ENCODE measurements at regions not wholly inside any gene's neighbourhood (a gene's known extent, or its start where the extent isn't known, plus 50 kb on each side); places are given as distances from the start of the nearest gene placed in this dataset.
"Not testable (repeated sequence)": the region's sequence is repeated elsewhere in the genome, so short reads cannot be mapped to it uniquely, and the experiment has no call there.

DNA sequence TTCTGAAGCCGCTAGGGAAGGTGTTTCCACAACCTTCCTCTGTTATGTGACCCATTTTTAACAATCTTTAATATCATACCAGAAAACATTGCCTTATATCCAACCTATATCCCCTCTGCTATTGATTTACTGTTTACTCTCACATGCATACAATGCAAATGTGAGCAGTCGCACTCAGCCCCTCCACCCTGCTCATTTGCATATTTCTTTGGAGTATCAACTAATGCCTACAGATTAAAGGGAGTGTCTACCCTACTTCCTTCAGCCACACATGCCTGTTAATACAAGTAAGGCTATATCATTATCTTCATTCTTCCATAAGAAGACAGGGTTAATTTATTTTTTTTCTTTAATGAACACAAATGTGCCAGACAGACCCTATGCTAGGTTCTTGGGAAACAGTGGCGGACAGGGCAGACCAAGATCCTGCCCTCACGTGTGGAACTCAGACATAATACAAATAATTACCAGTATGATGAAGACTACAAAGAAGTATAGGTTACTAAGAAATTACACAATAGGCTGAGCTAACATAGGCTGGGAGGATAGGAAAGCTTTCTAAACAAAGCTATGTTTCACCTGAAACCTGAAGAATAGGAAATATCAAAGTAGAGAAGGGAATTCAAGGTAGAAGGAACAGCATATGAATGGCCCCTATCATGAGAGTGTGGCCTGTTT is 107.3 kb upstream of the MDM1 start:
- Histone ChIP-seq H3K9me3 (ENCODE audit: severe bottlenecking) (no peaks in the 10 kb centered on the region), H3K4me3 (ENCODE audit: severe bottlenecking) (no peak overlapping the region), H3K27ac (ENCODE audit: poor library complexity, severe bottlenecking) (peak overlapping the region; percentile 11), H3K4me1 (ENCODE audit: insufficient read depth, poor library complexity, severe bottlenecking) (no peaks in the 10 kb centered on the region), H3K36me3 (ENCODE audit: low read depth) (no peaks in the 10 kb centered on the region), H3K27me3 (ENCODE audit: insufficient read depth, poor library complexity, severe bottlenecking) (no peaks in the 10 kb centered on the region)
- TF ChIP-seq, protein P1, sequence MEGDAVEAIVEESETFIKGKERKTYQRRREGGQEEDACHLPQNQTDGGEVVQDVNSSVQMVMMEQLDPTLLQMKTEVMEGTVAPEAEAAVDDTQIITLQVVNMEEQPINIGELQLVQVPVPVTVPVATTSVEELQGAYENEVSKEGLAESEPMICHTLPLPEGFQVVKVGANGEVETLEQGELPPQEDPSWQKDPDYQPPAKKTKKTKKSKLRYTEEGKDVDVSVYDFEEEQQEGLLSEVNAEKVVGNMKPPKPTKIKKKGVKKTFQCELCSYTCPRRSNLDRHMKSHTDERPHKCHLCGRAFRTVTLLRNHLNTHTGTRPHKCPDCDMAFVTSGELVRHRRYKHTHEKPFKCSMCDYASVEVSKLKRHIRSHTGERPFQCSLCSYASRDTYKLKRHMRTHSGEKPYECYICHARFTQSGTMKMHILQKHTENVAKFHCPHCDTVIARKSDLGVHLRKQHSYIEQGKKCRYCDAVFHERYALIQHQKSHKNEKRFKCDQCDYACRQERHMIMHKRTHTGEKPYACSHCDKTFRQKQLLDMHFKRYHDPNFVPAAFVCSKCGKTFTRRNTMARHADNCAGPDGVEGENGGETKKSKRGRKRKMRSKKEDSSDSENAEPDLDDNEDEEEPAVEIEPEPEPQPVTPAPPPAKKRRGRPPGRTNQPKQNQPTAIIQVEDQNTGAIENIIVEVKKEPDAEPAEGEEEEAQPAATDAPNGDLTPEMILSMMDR (IDR thresholded peaks at IDR 0.05; ENCODE audit: poor library complexity, severe bottlenecking), result no peak
- DNase-seq (ENCODE audit: low spot score), result no peak
- peak; percentile 33; the same call in 1 of the 3 replicates for ATAC-seq (ENCODE audit: low read depth)

DNA sequence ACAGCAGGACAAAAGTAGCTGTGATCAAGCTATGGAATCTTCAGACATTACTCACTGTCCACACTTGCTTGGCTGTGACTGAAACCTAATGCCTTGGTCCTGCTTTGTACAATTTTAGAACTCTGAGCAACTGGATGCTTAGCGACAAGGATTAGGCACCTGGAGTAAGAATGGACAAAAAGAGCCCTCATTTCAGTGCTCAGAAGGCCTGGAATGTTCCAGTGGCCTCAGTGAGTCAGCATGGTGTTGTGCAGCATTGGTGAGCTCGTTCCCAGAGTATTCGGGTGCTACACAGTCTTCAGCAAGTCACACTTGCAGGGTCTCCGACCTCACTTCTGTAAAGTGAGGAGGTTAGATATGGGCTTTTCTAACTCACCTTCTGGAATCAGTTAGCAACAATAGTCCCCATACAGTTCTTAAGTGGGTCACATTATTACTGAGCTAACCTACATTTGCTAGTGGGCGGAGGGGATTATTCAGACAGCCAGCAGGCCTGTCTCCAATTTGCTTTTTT is 108.0 kb upstream of the MDM1 start:
- H3K4me3 ChIP-seq (ENCODE audit: severe bottlenecking), result no peak overlapping the region
- DNase-seq (ENCODE audit: low spot score) (no peak), ATAC-seq (ENCODE audit: low read depth) (peak; percentile 68)
- H3K36me3 ChIP-seq (ENCODE audit: low read depth), result no peaks in the 10 kb centered on the region
- TF ChIP-seq, protein P1 (IDR thresholded peaks at IDR 0.05; ENCODE audit: poor library complexity, severe bottlenecking), result no peak
- H3K4me1 ChIP-seq (ENCODE audit: insufficient read depth, poor library complexity, severe bottlenecking), result no peaks in the 10 kb centered on the region
- H3K27me3 ChIP-seq (ENCODE audit: insufficient read depth, poor library complexity, severe bottlenecking), result no peaks in the 10 kb centered on the region
- H3K27ac ChIP-seq (ENCODE audit: poor library complexity, severe bottlenecking), result peak overlapping the region; percentile 11
- no peaks in the 10 kb centered on the region for H3K9me3 ChIP-seq (ENCODE audit: severe bottlenecking)

DNA sequence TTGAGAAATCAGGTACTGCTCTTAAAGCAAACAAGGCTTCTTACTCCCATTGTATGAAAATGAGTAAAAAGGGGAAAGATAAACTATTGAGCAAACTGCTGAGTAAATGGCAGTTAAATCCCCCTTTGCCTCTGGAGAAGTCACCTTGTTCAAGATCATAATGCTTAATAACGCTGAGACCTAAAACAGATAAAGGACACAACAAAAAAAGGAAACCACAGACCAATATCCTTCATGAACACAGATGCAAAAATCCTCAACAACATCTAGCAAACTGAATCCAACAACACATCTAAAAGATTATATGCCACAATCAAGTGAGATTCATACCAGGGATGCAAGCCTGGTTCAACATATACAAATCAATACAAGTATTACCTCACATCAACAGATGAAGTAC is 109.0 kb upstream of the MDM1 start:
- TF ChIP-seq, protein P1 (IDR thresholded peaks at IDR 0.05; ENCODE audit: poor library complexity, severe bottlenecking), result no peak
- Histone ChIP-seq H3K27me3 (ENCODE audit: insufficient read depth, poor library complexity, severe bottlenecking) (no peaks in the 10 kb centered on the region), H3K4me3 (ENCODE audit: severe bottlenecking) (no peak overlapping the region), H3K9me3 (ENCODE audit: severe bottlenecking) (no peaks in the 10 kb centered on the region), H3K27ac (ENCODE audit: poor library complexity, severe bottlenecking) (no peak overlapping the region), H3K36me3 (ENCODE audit: low read depth) (no peaks in the 10 kb centered on the region), H3K4me1 (ENCODE audit: insufficient read depth, poor library complexity, severe bottlenecking) (no peaks in the 10 kb centered on the region)
- DNase-seq (ENCODE audit: low spot score) (no peak), ATAC-seq (ENCODE audit: low read depth) (no peak)

DNA sequence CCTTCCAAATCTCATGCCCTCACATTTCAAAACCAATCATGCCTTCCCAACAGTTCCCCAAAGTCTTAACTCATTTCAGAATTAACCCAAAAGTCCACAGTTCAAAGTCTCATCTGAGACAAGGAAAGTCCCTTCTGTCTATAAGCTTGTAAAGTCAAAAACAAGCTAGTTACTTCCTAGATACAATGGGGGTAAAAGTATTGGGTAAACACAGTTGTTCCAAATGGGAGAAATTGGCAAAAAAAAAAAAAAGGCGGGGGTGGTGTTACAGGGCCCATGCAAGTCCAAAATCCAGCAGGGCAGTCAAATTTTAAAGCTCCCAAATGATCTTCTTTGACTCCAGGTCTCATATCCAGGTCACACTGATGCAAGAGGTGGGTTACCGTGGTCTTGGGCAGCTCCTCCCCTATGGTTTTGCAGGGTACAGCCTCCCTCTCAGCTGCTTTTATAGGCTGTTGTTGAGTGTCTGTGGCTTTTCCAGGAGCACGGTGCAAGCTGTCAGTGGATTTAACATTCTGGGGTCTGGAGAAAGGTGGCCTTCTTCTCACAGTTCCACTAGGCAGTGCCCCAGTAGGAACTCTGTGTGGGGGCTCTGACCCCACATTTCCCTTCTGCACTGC is 110.3 kb upstream of the MDM1 start:
- not testable (repeated sequence) for H3K36me3 ChIP-seq (ENCODE audit: low read depth); H3K27me3 ChIP-seq (ENCODE audit: insufficient read depth, poor library complexity, severe bottlenecking); H3K9me3 ChIP-seq (ENCODE audit: severe bottlenecking); H3K4me1 ChIP-seq (ENCODE audit: insufficient read depth, poor library complexity, severe bottlenecking); ATAC-seq (ENCODE audit: low read depth); H3K4me3 ChIP-seq (ENCODE audit: severe bottlenecking); DNase-seq (ENCODE audit: low spot score); H3K27ac ChIP-seq (ENCODE audit: poor library complexity, severe bottlenecking)

DNA sequence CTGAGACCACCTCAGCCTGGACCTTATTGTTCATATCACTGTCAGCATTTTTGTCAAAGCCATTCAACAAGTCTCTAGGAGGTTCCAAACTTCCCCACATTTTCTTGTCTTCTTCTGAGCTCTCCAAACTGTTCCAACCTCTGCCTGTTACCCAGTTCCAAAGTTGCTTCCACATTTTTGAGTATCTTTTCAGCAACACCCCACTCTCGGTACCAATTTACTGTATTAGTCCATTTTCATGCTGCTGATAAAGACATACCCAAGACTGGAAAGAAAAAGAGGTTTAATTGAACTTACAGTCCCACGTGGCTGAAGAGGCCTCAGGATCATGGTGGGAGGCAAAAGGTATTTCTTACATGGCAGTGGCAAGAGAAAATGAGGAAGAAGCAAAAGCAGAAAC is 111.5 kb upstream of the MDM1 start:
- H3K36me3 ChIP-seq (ENCODE audit: low read depth); H3K27ac ChIP-seq (ENCODE audit: poor library complexity, severe bottlenecking); ATAC-seq (ENCODE audit: low read depth); DNase-seq (ENCODE audit: low spot score); H3K9me3 ChIP-seq (ENCODE audit: severe bottlenecking); H3K4me3 ChIP-seq (ENCODE audit: severe bottlenecking); H3K4me1 ChIP-seq (ENCODE audit: insufficient read depth, poor library complexity, severe bottlenecking); H3K27me3 ChIP-seq (ENCODE audit: insufficient read depth, poor library complexity, severe bottlenecking): not testable (repeated sequence)

DNA sequence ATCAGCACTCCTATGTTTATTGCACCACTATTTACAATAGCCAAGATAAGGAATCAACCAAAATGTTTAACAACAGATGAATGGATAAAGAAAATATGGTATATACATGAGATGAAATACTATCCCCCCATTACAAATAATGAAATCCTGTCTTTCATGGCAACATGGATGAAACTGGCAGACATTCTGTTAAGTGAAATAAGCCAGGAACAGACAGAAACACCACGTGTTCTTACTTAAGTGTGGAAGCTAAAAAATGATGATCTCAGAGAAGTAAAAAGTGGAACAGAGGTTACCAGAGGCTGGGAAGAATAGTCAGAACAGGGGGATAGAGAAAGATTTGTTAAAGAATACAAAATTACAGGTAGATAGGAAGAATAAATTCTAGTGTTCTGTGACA is 113.7 kb upstream of the MDM1 start:
- no peaks in the 10 kb centered on the region for H3K4me1 ChIP-seq (ENCODE audit: insufficient read depth, poor library complexity, severe bottlenecking)
- no peak overlapping the region for H3K27ac ChIP-seq (ENCODE audit: poor library complexity, severe bottlenecking)
- DNase-seq (ENCODE audit: low spot score) (no peak), ATAC-seq (ENCODE audit: low read depth) (no peak)
- H3K9me3 ChIP-seq (ENCODE audit: severe bottlenecking), result no peaks in the 10 kb centered on the region
- H3K36me3 ChIP-seq (ENCODE audit: low read depth), result no peaks in the 10 kb centered on the region
- H3K4me3 ChIP-seq (ENCODE audit: severe bottlenecking), result no peak overlapping the region
- TF ChIP-seq, protein P1 (IDR thresholded peaks at IDR 0.05; ENCODE audit: poor library complexity, severe bottlenecking), result no peak
- no peaks in the 10 kb centered on the region for H3K27me3 ChIP-seq (ENCODE audit: insufficient read depth, poor library complexity, severe bottlenecking)

Measured in RWPE2 (cell line).